Midbrain (tissue), 1 donor: ENCODE measurements at regions not wholly inside any gene's neighbourhood (a gene's known extent, or its start where the extent isn't known, plus 50 kb on each side); places are given as distances from the start of the nearest gene placed in this dataset.

Experiments used
- DNase-seq: peaks from one replicate; lab custom pipeline; 2025; lab: John Stamatoyannopoulos, UW

- no peak for DNase-seq
These were observed 58.4 kb downstream of the SLC25A47 start for GRCh38 chr14:100381395-100382105.

- DNase-seq: no peak
These were observed 58.9 kb downstream of the SLC25A47 start for GRCh38 chr14:100382106-100382455.

- DNase-seq: peak; percentile 57
These were observed 60.6 kb downstream of the SLC25A47 start for GRCh38 chr14:100383727-100384158.

- DNase-seq: no peak
These were observed 61.1 kb downstream of the SLC25A47 start for GRCh38 chr14:100384277-100384676.

GRCh38 chr14:100384819-100385813 is 62.0 kb downstream of the SLC25A47 start:
- DNase-seq: peak; percentile 50

GRCh38 chr14:100386121-100386520 is 63.0 kb downstream of the SLC25A47 start:
- DNase-seq: no peak

GRCh38 chr14:100386846-100387245 is 63.7 kb downstream of the SLC25A47 start:
- DNase-seq: no peak

- no peak for DNase-seq
These were observed 64.3 kb downstream of the SLC25A47 start for GRCh38 chr14:100387450-100387849.

GRCh38 chr14:100388103-100389054 is 65.2 kb downstream of the SLC25A47 start:
- no peak for DNase-seq

- no peak for DNase-seq
These were observed 66.5 kb downstream of the SLC25A47 start for GRCh38 chr14:100389497-100390104.

- DNase-seq: no peak
These were observed 68.0 kb downstream of the SLC25A47 start for GRCh38 chr14:100391173-100391572.

GRCh38 chr14:100391724-100392123 is 68.6 kb downstream of the SLC25A47 start:
- DNase-seq: no peak

- no peak for DNase-seq
These were observed 69.2 kb downstream of the SLC25A47 start for GRCh38 chr14:100392356-100392755.

GRCh38 chr14:100393362-100393761 is 70.2 kb downstream of the SLC25A47 start:
- no peak for DNase-seq

GRCh38 chr14:100393906-100394732 is 71.0 kb downstream of the SLC25A47 start:
- no peak for DNase-seq

GRCh38 chr14:100394886-100395672 is 71.9 kb downstream of the SLC25A47 start:
- DNase-seq: no peak

GRCh38 chr14:100396266-100396795 is 73.2 kb downstream of the SLC25A47 start:
- DNase-seq: no peak

- DNase-seq: no peak
These were observed 73.9 kb downstream of the SLC25A47 start for GRCh38 chr14:100397005-100397404.

GRCh38 chr14:100398044-100398443 is 74.9 kb downstream of the SLC25A47 start:
- no peak for DNase-seq
